ENCODE measurements at regions not wholly inside any gene's neighbourhood (a gene's known extent, or its start where the extent isn't known, plus 50 kb on each side); places are given as distances from the start of the nearest gene placed in this dataset.
"Not testable (repeated sequence)": the region's sequence is repeated elsewhere in the genome, so short reads cannot be mapped to it uniquely, and the experiment has no call there.

- DNase-seq (ENCODE audit: low spot score) = no peak
These were observed 120.1 kb upstream of the SLC30A5 start for GRCh38 chr5:68973696-68974095.

GRCh38 chr5:68983043-68983442 is 110.8 kb upstream of the SLC30A5 start:
- no peak for DNase-seq (ENCODE audit: low spot score)

- no peak for DNase-seq (ENCODE audit: low spot score)
These were observed 109.9 kb upstream of the SLC30A5 start for GRCh38 chr5:68983959-68984358.

GRCh38 chr5:68991279-68992084 is 102.3 kb upstream of the SLC30A5 start:
- no peak for DNase-seq (ENCODE audit: low spot score)

GRCh38 chr5:68994645-68995044 is 99.2 kb upstream of the SLC30A5 start:
- no peak for DNase-seq (ENCODE audit: low spot score)

- DNase-seq (ENCODE audit: low spot score) = no peak
These were observed 97.8 kb upstream of the SLC30A5 start for GRCh38 chr5:68995845-68996545.

- DNase-seq (ENCODE audit: low spot score) = no peak
These were observed 94.6 kb upstream of the SLC30A5 start for GRCh38 chr5:68999181-68999580.

GRCh38 chr5:69000216-69000919 is 93.4 kb upstream of the SLC30A5 start:
- no peak for DNase-seq (ENCODE audit: low spot score)

GRCh38 chr5:69000949-69001348 is 92.9 kb upstream of the SLC30A5 start:
- no peak for DNase-seq (ENCODE audit: low spot score)

GRCh38 chr5:69001627-69002026 is 92.2 kb upstream of the SLC30A5 start:
- no peak for DNase-seq (ENCODE audit: low spot score)

- no peak for DNase-seq (ENCODE audit: low spot score)
These were observed 89.7 kb upstream of the SLC30A5 start for GRCh38 chr5:69004127-69004526.

GRCh38 chr5:69004676-69005075 is 89.1 kb upstream of the SLC30A5 start:
- no peak for DNase-seq (ENCODE audit: low spot score)

GRCh38 chr5:69006030-69006429 is 87.8 kb upstream of the SLC30A5 start:
- DNase-seq (ENCODE audit: low spot score) = no peak

- no peak for DNase-seq (ENCODE audit: low spot score)
These were observed 86.7 kb upstream of the SLC30A5 start for GRCh38 chr5:69007163-69007562.

- DNase-seq (ENCODE audit: low spot score) = peak; percentile 55
These were observed 86.0 kb upstream of the SLC30A5 start for GRCh38 chr5:69007726-69008368.

GRCh38 chr5:69010476-69010875 is 83.3 kb upstream of the SLC30A5 start:
- DNase-seq (ENCODE audit: low spot score) = no peak

- DNase-seq (ENCODE audit: low spot score) = no peak
These were observed 81.9 kb upstream of the SLC30A5 start for GRCh38 chr5:69011910-69012309.

- DNase-seq (ENCODE audit: low spot score) = no peak
These were observed 80.3 kb upstream of the SLC30A5 start for GRCh38 chr5:69013481-69013880.

- not testable (repeated sequence) for DNase-seq (ENCODE audit: low spot score)
These were observed 79.8 kb upstream of the SLC30A5 start for GRCh38 chr5:69014007-69014406.

- DNase-seq (ENCODE audit: low spot score) = no peak
These were observed 74.0 kb upstream of the SLC30A5 start for GRCh38 chr5:69019668-69020375.

- DNase-seq (ENCODE audit: low spot score) = peak; percentile 56
These were observed 69.6 kb upstream of the SLC30A5 start for GRCh38 chr5:69024241-69024651.

Data from H4 (cell line).